Heart left ventricle (tissue), 13 donors: ENCODE measurements at regions not wholly inside any gene's neighbourhood (a gene's known extent, or its start where the extent isn't known, plus 50 kb on each side); places are given as distances from the start of the nearest gene placed in this dataset.

Experiments used
- CTCF ChIP-seq, 12 donors: fragments of 200-600 bp; sonication (generic) in 4 of 12; IDR thresholded peaks; one replicate each; pipeline versions ENCODE4 v1.5.0 to v1.8.0; 2018 to 2022; ENCODE audit warnings: antibody characterized with exemption in 12 of 12, mild to moderate bottlenecking in 5 of 12
- POLR2A ChIP-seq, 2 donors: fragments of 450-650 bp; IDR thresholded peaks; one replicate each; pipeline ENCODE4 v1.6.1; 2017; ENCODE audit warnings: antibody characterized with exemption in 2 of 2, mild to moderate bottlenecking in 2 of 2, moderate library complexity in 2 of 2
- donor health status: ischemic (EF 13 %, LVEDD 7.1; RV severe dilation, severe dysfunction).
- donor health status: DM: no; HTN: yes; CAD: no.
- donor health status: DM: no; HTN: no; CAD: no.
- donor health status: ischemic (EF 25% LVEDD 6.9; RV normal size, moderate dysfunction).
- donor health status: ischemic (EF 25% LVEDD 5.7; RV mildly dilated, moderate dysfunction).
- donor health status: ischemic (EF 35%, LVEDD 5.7; RV mildly dilated, moderate dysfunction).
- donor health status: nonischemic (EF 11% LVEDD 7.7; RV severe dilation, severe dysfunction).
- donor health status: DM: yes; HTN: yes; CAD: no.
- donor health status: PGD.
- donor health status: ischemic (EF 29% LVEDD 5.4; RV normal size, mild dysfunction).
- donor health status: nonischemic (EF 23%, LVEDD 6.1; RV moderate dilation, normal function).

- TF ChIP-seq CTCF (IDR thresholded peaks at IDR 0.05) (no peak), POLR2A (IDR thresholded peaks at IDR 0.05) (no peak)
Measured at GRCh38 chr3:77707281-77707680, 667.4 kb downstream of the ROBO2 start.
